Stimulated activated CD8-positive, alpha-beta memory T cell treated with anti-CD3 and anti-CD28 coated beads, Interleukin-15, amount 100 ng/mL, for 48 hours (primary cell): ENCODE measurements at regions not wholly inside any gene's neighbourhood (a gene's known extent, or its start where the extent isn't known, plus 50 kb on each side); places are given as distances from the start of the nearest gene placed in this dataset.

ENCODE experiments used
- DNase-seq, 2 donors: peaks; one replicate each; pipeline ENCODE4 v3.0.0-alpha.2; 2020; ENCODE audit warnings: low read depth in 2 of 2

DNA sequence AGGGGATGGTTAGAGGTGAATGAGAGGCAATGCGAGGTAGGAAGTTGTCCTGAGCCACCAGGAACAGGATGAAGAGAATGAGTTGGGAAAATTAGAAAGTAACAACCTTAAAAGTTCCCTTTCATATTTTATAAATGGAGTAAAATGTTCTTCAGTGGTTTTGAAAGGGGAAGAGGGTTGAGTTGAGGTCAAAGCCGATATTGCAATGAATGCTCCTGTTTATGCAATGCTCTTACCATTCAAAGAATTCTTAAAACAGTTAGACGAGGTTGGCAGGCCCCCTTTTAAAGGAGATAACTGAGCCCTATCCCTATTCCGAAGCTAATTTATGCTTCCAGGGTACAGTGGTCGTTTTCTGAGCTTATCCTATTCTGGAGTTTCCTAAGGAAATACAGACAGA lies 2110.3 kb upstream of the CELF4 start:
- DNase-seq = no peak

DNA sequence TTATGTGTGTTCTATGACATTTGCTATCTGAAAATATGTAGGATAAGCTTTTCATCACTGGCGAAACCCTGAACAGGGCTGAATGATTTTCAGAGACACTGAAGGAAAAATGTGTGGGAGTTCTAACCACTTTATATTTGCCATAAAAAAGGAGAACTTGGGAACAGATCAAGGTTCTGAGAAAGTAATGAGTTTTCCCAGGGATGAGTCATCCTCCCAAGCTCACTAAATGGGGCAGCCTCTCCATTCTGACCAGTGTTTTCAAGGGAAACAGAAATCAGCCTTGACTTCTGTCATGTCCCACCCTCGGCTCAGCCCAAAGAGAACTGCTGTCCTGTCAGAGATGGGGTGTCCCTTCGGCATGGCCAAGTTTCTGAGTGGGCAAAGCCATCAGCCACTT lies 2109.8 kb upstream of the CELF4 start:
- DNase-seq = no peak

DNA sequence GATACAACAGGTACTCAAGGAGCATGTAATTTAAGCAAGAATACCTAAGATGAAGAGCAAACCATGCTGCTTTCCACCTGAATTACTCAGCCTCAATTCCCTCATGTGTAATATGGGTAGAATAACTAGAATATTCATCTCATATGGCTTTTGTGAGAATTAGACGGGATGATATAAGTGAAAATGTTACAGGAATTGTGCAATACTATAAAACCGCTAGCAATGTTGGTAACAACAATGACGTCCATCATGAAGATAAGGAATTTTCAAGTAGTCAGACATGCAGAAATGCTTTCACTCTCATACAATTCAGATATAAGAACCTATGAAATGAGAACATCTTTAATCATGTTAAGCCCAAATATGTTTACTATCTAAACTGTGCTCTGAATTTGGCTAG lies 2106.6 kb upstream of the CELF4 start:
- no peak for DNase-seq

DNA sequence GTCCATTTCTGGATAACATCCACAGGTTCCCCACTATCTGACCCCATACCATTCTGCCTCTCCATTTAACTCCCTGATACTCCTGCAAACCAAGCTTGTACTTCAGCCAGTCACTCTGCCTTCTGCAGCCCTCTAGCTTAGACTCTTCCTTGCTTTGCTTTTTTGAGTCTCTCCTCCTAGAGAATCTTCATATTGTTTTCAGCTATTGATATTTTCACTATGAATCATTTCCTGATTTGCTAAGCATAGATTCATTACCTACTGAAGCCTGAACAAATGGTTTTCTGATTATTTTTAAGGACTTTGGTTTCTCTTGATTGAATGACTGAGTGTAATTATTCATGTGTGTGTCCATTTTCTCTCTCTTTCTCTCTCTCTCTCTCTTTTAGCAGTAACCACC lies 2102.3 kb upstream of the CELF4 start:
- DNase-seq = no peak

DNA sequence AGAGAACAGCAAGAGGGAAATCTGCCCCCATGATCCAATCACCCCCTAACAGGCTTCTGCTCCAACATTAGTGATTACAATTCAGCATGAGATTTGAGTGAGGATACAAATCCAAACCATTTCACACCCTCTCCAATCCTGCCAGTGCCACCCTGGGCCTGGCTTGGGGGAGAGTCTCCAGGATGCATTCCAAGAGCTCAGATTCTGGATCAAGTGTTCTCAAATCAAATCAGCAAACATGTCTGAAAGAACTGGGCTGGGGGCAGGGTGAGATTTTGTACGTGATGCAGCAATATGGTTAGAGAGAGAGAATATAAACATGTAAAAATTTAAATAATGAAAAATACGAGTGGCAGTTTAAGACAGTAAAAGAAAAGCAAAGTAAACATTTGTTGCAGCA lies 2100.9 kb upstream of the CELF4 start:
- DNase-seq = no peak

DNA sequence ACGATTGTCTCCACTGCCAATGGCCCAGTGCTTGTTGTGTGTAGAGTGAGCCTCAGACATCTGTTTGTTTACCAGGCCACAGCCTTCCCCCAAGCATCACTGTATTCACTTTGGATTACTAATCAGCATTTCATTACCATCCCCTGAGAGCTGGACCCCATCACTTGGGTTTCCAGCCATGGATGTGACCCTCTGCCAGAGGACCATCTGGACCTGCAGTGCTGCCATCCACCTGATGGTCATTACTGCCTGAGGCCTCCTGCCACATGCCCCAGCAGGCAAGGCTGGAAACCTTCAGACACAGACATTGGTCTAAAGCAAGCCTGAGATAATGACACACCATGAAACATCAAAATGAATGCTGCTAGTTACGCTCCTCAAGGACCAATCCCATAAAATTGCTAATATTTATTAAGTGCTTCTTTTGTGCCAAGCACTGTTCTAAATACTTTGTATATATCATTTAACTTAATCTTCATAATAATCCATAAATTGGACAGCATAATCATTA lies 2096.3 kb upstream of the CELF4 start:
- no peak for DNase-seq

DNA sequence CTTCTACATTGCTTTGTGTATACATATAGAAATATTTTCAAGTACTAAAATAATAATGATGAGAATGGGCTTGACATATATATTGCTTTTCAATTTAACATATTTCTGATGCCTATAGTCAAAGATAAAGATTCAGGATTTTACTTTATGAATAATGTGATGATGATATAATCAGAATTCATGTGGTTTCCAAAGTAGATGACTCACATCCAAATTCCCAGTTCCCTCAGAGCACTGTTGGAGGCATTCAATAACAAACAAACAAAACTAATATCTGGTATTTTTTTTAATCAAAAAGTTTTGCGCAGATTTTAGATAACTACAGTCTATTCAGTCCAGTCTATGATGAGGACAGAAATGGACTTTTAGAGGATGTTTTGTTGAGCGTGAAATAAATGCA lies 2094.5 kb upstream of the CELF4 start:
- DNase-seq = no peak

DNA sequence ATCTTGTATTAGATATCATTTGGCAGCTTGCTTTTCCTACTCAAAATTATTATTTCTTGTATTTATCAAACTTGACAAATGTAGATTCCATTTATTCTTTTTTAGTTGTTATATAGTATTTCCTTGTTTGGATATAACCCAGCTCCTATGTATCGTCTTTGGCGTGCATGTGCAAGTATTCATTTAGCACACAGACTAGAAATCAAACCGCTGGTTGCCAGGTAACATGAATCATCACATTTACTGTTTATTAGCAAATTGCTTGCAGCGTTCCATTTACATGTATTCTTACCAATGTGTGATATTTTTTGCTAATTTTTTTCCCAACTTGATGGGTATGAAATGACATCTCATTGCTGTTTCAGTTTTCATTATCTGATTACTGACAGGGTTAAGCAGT lies 2089.7 kb upstream of the CELF4 start:
- no peak for DNase-seq

DNA sequence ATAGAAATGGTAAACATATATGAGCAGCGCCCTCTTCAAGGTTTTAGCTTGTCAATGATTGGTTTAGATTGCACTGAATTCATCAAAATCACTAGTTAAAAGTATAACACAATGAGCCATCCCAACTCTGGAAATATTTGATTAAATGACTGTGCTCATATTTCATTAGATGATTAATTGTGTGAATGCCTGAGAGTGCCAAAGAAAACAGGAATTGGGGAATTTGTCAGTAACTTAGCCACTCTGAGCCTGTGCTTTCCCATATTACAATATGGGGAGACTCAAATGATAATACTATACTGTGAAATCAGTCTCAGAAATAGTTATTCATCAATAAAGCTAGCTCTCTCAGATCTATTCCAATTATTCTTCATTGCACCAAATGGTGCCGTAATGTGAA lies 2087.6 kb upstream of the CELF4 start:
- no peak for DNase-seq

DNA sequence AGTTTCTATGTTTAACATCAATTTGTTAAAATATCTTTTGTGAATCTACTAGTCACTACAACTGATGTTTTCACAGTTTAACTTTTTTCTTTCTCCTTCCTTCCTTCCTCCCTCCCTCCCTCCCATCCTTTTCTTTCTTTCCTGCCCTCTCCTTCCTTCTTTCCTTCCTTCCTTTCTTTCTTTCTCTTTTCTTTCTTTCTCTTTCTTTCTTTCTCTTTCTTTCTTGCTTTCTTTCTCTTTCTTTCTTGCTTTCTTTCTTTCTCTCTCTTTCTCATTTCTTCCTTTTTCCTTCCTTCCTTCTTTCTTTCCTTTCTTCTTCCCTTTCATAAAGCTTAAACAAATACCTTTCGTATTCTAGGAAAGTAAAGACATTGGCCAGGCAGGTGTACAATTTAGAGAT lies 2083.0 kb upstream of the CELF4 start:
- DNase-seq = no peak

DNA sequence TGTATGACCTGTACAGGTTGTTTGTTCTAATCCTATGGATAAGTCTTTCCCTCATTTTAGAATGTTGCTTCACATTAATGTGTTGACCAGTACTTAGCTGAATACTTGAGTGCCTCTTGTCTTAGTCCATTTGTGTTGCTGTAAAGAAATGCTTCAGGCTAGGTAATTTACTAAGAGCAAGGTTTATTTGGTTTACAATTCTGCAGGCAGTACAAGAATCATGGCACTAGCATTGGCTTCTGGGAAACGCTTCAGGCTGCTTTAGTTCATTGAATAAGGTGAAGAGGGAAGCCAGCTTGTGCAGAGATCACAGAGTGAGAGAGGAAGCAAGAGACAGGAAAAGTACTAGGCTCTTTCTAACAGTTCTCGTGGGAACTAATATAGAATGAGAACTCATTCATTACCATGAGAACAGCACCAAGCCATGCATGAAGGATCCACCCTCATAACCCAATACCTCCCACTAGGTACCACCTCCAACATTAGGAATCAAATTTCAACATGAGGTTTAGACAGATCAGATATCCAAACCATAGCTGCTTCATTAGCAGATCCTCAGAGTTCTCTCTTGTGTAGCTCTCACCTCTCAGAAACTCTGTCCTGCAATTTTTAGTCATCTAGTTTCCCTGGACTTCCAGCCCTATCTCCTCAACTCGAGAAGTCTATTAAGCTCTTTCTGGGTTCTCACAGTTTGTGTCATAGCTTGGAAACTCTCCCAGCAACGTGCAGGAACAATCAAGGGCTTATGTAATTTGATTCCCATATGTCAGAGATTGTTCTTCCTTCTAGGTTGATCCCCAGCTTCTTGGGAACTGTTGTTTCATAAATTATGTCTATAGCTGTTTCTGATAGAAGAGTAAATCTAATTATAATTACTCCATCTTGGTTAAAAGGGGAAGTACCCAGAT lies 2082.3 kb upstream of the CELF4 start:
- no peak for DNase-seq

DNA sequence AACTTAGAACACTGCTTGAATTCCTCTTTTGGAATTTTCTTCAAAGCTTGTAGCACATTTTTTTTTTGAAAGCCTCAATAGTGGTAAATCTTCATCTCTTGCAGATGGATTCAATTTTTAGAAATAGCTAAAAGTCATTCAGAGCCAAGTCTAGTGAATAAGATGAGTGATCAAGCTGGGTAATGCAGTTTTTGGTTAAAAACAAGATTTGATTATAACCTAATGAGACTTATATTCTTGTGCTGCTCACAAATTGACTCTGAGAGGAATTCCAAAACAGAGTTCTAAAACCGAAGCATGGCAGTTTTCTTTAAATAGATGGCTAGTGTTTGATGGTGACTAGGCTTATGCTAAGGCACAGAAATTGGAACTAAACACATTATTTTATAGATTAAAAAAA lies 2072.6 kb upstream of the CELF4 start:
- no peak for DNase-seq

DNA sequence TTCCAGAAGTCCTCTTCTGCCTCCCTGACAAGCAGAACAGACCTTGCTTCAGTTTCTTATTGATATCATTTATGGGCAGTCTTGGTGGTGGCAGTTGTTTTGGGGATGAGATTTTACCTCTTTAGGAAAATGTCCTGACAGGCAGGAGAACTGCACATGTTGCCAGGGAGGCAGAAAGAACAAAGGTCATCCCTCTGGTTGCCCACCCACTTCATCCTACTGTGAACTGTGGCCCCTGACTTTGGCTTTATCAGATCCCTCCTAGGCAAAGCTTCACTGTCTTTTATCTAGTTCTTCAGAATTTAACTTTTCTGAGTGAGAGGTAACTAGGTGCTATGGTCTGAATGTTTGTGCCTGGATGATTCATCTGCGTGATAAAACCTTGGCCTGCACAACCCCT lies 2071.3 kb upstream of the CELF4 start:
- no peak for DNase-seq

DNA sequence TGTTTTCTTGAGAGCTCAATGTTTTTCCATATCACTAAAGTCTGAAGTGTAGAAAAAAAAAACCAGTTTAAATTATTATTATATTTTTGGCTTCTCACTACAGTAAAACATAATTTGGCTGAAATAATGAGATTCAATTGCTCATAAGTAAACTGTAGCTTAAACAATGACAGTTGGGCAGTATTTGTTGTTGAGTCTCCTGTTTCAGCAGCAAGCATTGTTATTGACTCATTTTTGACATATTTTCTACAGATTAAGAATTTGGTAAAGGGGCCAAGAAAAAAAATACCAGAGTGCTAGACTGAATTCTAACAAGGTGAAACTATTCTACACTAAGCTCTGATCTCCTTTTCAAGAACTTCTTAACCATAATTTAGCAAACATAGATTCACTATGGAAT lies 2070.4 kb upstream of the CELF4 start:
- DNase-seq = no peak

DNA sequence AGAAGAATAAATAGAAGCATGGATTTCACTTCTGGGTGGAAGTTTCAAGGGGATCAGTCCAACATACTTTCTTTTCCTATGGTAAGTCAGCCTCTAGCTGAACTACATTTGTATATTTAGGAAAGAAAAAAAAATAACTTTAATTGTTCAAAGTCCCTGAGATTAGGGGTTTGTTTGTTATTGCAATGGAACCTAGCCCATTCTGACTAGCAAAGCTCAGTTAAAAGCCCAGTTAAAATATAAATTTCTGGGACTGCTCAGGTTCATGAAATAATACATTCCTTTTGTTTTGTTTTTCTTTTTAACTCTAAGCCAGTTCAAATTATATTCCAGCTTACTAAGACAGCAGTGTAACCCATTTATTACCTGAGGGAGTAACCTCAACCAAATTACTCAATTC lies 2069.6 kb upstream of the CELF4 start:
- no peak for DNase-seq

DNA sequence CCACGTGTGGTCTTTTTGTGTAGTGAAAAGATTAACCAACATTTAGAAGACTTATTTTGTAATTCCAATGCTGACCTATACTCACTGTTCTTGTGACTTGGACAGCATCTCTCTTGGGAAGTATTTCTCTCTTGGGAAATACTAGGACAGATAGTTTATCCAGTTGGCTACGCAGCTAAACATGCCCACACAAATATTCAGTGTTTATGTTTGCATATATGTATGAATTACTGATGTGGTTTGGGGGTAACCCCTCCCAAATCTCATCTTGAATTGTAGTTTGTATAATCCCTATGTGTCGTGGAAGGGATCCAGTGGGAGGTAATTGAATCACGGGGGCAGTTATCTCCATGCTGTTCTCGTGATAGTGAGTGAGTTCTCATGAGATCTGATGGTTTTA lies 2062.3 kb upstream of the CELF4 start:
- no peak for DNase-seq

DNA sequence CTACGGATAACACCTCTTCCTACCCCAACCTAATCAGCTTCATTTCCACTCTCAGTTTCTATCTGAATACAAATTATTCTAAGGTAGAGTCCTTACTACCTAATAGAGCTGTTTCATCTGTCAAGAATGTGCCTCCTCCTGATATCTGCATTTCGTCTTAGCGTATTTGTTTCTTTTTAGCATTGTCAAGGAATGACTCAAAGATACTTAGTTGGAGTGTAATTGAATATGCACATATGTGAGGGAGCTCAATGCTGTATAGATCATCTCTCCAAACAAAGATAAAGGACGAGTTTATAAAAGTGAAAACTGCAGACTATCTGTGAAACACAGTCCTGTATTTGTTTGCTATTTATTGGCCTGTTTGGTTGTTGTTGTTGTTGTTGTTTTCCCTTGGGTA lies 2059.4 kb upstream of the CELF4 start:
- no peak for DNase-seq

DNA sequence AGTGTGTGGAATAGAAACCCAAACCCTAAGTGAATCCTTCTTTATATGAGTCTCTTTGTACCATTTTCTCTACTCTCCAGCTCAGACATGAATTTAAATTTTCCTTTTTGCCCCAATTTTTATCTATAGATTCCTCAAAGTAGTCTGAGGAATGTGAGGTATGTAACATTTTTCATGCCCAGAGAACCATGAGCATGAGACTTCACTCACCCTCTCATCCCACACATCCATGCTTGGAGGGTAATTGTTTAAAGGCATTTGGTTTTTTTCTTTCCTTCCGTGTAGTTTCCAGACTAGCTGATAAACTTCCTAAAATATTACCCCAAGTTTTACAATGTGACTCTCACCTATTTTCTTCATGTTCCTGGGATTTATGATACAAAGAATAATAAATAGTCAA lies 2056.8 kb upstream of the CELF4 start:
- DNase-seq = no peak

DNA sequence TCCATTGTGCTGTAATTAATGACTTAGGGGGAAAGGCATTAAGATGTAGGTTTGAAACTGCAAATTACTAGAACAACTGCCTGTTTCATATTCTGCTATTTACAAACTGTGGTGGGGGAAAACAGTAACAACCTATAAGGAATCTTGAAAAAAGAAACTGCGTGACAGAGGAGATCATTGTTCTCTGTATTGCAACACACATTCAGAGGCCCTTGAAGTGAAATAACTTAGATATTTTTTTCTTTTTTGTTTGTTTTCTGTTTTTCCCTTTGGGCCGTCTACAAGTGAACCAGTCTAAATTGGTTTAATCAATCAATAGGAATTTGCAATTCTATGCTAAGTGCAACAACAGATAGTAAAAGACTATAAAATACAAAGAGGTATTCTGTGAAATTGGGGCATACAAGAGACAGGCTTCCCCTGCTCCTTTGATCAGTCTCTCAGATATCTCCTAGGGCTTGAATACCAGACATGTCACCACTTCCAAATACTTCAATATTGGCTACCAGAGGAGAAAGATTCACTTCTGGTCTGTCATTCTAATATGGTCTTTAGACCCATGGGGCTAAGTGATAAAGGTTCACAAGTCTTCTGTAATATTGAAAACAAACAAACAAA lies 2055.1 kb upstream of the CELF4 start:
- DNase-seq = no peak

DNA sequence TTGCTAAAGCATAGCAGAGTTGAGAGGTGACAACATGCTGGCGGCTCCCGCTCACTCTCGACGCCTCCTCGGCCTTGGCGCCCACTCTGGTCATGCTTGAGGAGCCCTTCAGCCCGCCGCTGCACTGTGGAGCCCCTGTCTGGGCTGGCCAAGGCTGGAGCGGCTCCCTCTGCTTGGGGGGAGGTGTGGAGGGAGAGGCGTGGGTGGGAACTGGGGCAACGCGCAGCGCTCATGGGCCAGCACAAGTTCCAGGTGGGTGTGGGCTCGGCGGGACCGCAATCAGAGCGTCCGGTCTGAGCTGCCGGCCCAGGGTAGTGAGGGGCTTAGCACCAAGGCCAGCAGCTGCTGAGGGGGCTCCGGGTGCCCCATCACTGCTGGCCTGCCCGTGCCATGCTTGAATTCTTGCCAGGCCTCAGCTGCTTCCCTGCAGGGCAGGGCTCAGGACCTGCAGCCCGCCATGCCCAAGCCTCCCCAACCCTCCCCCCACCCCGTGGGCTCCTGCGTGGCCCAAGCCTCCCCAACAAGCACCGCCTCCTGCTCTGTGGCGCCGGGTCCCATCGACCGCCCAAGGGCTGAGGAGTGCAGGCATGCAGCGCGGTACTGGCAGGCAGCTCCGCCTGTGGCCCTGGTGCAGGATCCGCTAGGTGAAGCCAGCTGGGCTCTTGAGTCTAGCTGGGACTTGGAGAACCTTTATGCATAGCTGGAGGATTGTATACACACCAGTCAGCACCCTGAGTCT lies 2052.8 kb upstream of the CELF4 start:
- no peak for DNase-seq

DNA sequence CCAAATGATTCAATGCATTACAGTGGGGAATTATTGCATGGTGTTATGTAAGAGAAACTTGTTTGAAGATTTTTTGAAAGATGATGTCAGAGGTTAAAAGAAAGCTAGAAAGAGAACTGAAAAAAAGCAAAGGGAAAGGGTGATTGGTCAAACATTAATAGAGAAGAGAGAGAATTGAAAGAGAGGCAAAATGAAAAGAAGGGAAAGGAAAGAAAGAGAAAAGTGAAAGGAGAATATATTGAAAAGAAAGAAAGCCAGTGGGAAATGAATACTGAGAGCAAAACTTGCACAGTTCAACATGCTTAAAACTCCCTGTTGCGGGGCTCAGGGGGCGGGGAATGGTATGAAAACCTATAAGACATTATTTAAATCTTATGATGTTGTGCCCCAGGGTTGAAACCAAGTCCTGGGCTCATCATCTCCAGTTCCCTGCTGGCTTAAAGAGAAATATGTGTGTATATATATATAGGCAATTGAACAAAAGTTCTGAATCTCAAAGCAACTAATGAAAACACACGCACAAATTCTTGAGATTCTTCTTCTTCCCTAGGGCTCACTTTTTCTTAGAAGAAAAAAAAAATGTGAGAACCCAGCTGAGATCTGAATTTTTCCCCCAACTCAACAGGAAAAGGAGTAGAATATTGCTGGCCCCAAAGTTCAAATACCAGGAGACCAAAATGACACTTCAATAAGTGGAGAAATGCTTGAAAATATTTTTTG lies 2045.9 kb upstream of the CELF4 start:
- no peak for DNase-seq

DNA sequence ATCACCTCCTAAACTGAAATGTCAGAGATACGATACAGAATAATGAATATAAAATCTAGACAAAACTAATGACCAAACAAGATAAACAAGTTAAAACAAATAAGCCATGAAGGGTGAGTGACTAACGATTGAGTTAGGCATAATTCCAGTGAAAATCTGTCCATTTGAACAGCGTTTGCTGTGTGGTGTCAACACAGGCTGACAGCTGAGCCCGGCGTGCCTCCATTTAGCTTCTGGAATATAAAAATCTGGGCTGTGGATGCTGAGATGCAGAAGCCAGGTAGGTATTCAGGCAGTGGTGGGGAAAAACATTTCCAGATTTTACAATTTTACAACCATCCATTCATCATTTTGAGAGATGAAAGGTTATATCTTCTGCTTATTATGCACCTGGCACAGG lies 2041.4 kb upstream of the CELF4 start:
- no peak for DNase-seq
